HFFc6 (cell line): ENCODE measurements at regions not wholly inside any gene's neighbourhood (a gene's known extent, or its start where the extent isn't known, plus 50 kb on each side); places are given as distances from the start of the nearest gene placed in this dataset.
"Not testable (repeated sequence)": the region's sequence is repeated elsewhere in the genome, so short reads cannot be mapped to it uniquely, and the experiment has no call there.

Source experiments
- DNase-seq: peaks from one replicate; pipeline ENCODE4 v3.0.0-alpha.2; 2018
- H3K27ac Mint-ChIP-seq: 2 replicates; pipeline ENCODE4 v1.8.0; 2020; ENCODE audit warnings: mild to moderate bottlenecking, mixed read lengths
- H3K27me3 Mint-ChIP-seq: 2 replicates; pipeline ENCODE4 v1.8.0; 2021; ENCODE audit warnings: mild to moderate bottlenecking, moderate library complexity, mixed read lengths; ENCODE audit not compliant: insufficient read depth
- H3K36me3 Mint-ChIP-seq: 2 replicates; pipeline ENCODE4 v1.8.0; 2021; ENCODE audit warnings: low read depth, mixed read lengths
- H3K4me1 Mint-ChIP-seq: 2 replicates; pipeline ENCODE4 v1.8.0; 2020; ENCODE audit warnings: low read depth, mixed read lengths
- H3K4me3 Mint-ChIP-seq: 2 replicates; pipeline ENCODE4 v1.8.0; 2020; ENCODE audit warnings: mild to moderate bottlenecking, moderate library complexity, mixed read lengths
- H3K9me3 Mint-ChIP-seq: 2 replicates; pipeline ENCODE4 v1.8.0; 2020; ENCODE audit warnings: mild to moderate bottlenecking, mixed read lengths
- TF ChIP-seq, protein P1 (sequence below): fragments of 200-600 bp; sonication (generic); IDR thresholded peaks from 2 replicates; pipeline ENCODE4 v1.5.0; 2021; ENCODE audit warnings: antibody characterized with exemption, mild to moderate bottlenecking

DNA sequence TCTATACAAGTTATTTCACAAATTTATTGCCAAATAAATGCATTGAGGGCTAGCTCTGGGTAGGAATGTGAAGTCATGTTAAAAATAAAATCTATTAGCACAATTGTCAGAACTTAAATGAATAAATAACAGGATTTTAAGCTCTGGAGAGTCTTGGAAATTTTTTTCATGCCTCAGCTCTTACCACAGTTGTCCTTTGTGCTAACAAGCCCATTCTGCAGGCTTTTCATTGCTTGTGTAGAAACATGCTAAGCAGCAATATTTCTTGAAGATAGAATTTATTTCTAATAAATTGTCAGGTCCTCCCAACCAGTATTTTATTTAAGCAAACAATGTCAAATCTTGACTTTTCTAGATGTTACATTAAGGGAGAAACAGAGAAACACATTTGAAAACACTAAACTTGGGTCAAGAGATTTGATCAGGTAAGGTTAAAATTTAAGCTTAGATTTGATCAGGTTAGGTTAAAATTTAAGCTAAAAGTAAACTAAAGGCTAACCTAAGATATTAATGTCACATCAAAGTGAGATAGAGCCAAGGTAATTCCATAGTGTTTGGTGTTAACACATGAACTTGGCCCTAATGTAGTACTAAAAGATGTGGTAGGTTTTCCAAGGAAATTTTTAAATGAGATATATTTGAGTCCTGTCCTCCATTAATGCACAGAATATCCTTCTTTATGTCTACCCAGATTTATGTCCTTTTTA lies 179.1 kb upstream of the IL1RAPL1 start:
- no peaks in the 10 kb centered on the region; the same call in 1 of the 2 replicates for H3K27me3 Mint-ChIP-seq
- no peak overlapping the region for H3K4me3 Mint-ChIP-seq
- no peaks in the 10 kb centered on the region for H3K4me1 Mint-ChIP-seq
- TF ChIP-seq, protein P1, sequence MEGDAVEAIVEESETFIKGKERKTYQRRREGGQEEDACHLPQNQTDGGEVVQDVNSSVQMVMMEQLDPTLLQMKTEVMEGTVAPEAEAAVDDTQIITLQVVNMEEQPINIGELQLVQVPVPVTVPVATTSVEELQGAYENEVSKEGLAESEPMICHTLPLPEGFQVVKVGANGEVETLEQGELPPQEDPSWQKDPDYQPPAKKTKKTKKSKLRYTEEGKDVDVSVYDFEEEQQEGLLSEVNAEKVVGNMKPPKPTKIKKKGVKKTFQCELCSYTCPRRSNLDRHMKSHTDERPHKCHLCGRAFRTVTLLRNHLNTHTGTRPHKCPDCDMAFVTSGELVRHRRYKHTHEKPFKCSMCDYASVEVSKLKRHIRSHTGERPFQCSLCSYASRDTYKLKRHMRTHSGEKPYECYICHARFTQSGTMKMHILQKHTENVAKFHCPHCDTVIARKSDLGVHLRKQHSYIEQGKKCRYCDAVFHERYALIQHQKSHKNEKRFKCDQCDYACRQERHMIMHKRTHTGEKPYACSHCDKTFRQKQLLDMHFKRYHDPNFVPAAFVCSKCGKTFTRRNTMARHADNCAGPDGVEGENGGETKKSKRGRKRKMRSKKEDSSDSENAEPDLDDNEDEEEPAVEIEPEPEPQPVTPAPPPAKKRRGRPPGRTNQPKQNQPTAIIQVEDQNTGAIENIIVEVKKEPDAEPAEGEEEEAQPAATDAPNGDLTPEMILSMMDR: no peak
- H3K9me3 Mint-ChIP-seq: peaks cover 6% of the 10 kb centered on the region; the same call in 1 of the 2 replicates
- H3K36me3 Mint-ChIP-seq: no peaks in the 10 kb centered on the region
- DNase-seq: no peak
- H3K27ac Mint-ChIP-seq: no peak overlapping the region

DNA sequence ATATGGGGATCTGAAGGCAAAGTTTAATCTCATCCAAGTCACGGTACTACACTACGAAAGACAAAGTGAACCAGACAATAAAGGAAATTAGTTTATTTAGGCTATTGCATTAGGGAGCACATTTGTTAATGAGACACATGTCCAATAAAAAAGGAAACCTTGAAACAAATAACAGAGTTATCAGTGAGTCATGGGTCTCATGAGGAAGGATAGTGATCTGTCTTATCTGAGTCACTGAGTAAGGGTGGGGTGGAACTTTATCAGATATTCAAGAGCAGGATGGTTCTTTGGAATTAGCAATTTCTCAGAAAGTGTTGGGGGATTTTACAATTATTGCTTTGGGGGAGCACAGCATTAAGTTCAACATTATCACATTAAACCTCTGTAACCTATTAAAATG lies 188.9 kb upstream of the IL1RAPL1 start:
- H3K9me3 Mint-ChIP-seq: no peaks in the 10 kb centered on the region
- no peak for DNase-seq
- no peak overlapping the region for H3K4me3 Mint-ChIP-seq
- H3K27ac Mint-ChIP-seq: no peak overlapping the region
- no peaks in the 10 kb centered on the region for H3K36me3 Mint-ChIP-seq
- no peaks in the 10 kb centered on the region for H3K4me1 Mint-ChIP-seq
- H3K27me3 Mint-ChIP-seq: no peaks in the 10 kb centered on the region
- TF ChIP-seq, protein P1: no peak

DNA sequence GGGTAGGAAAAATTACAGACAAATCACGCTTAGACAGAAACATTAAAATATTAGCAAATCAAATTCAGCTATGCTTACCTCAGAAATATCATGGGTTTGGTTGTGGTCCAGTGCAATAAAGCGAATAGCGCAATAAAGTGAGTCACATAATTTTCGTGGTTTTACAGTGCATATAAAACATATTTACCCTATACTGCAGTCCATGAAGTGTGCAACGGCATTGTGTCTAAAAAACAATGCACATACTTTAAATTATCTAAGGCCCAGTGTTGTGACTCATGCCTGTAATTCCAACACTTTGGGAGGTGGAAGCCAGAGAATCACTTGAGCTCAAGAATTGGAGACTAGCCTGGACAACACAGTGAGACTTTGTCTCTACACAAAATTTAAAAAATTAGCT lies 195.7 kb upstream of the IL1RAPL1 start:
- Mint-ChIP-seq H3K4me1 (no peaks in the 10 kb centered on the region), H3K4me3 (no peak overlapping the region), H3K36me3 (no peaks in the 10 kb centered on the region), H3K27ac (no peak overlapping the region), H3K9me3 (no peaks in the 10 kb centered on the region), H3K27me3 (no peaks in the 10 kb centered on the region)
- no peak for DNase-seq
- TF ChIP-seq, protein P1: no peak

DNA sequence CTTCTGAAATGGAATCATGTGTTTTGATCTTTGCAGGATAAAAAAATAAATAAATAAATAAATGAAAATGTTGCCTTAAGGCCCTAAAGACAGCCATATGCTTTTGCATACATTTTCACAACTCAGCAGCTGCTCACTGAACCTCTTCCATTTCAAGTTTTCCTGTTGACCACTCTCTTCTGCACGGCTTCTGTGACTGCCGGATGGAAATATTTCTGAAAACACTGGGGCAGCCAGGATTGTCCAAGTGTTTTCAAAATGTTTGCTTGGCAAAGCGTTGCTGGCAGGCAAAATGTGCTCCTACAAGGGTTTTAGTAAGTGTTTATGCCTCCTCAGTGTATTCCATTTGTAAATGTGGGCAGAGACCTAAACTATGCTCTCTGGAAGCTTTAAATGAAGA lies 208.1 kb upstream of the IL1RAPL1 start:
- H3K27me3 Mint-ChIP-seq: no peaks in the 10 kb centered on the region
- no peak overlapping the region for H3K27ac Mint-ChIP-seq

GRCh38 chrX:28367649-28368048 lies 219.6 kb upstream of the IL1RAPL1 start:
- not testable (repeated sequence) for H3K4me1 Mint-ChIP-seq, H3K36me3 Mint-ChIP-seq, H3K4me3 Mint-ChIP-seq, DNase-seq, H3K27me3 Mint-ChIP-seq, H3K27ac Mint-ChIP-seq
- peaks cover 15% of the 10 kb centered on the region; the same call in 1 of the 2 replicates for H3K9me3 Mint-ChIP-seq

More for the DNA sequence above, 208.1 kb upstream of the IL1RAPL1 start:
- Mint-ChIP-seq H3K36me3 (peaks cover 5% of the 10 kb centered on the region; the same call in 1 of the 2 replicates), H3K4me3 (no peak overlapping the region), H3K9me3 (0 out of 2 replicates have a peak, but pooled peaks cover 4% of the 10 kb centered on the region), H3K4me1 (no peaks in the 10 kb centered on the region)
- DNase-seq: no peak
- TF ChIP-seq, protein P1: no peak

DNA sequence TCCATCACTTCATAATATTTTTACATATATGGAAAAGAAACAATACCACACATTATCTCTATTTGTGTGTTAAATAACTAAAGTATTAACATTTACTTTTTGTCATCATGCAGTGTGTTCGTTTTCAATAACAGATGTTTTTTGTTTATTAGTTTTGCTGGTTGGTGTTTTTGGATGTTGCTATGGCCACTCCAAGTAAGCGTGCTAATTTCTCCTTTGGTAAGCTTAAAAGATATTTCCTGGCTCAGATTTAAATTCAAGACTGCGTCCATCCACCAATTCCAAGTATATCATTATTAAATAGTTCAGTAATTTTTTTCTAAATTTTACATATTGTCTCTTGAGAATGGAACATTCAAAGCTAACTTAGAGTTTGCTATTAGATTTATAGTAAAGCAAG lies 235.4 kb upstream of the IL1RAPL1 start:
- TF ChIP-seq, protein P1: no peak
- Mint-ChIP-seq H3K4me1 (no peaks in the 10 kb centered on the region), H3K27ac (no peak overlapping the region), H3K36me3 (no peaks in the 10 kb centered on the region), H3K27me3 (no peaks in the 10 kb centered on the region; the same call in 1 of the 2 replicates), H3K9me3 (peaks cover 4% of the 10 kb centered on the region; the same call in 1 of the 2 replicates), H3K4me3 (no peak overlapping the region)
- DNase-seq: no peak
